HL-60/S4 (cell line): ENCODE measurements at regions not wholly inside any gene's neighbourhood (a gene's known extent, or its start where the extent isn't known, plus 50 kb on each side); places are given as distances from the start of the nearest gene placed in this dataset.
"Not testable (repeated sequence)": the region's sequence is repeated elsewhere in the genome, so short reads cannot be mapped to it uniquely, and the experiment has no call there.

Experiments
- in situ Hi-C: fragments of 300-500 bp; cut with MboI; formaldehyde crosslinking; loops from 2 replicates; pipeline ENCODE4 v1.14.3; 2022; ENCODE audit warnings: low sequenced_read_pairs

- in situ Hi-C loops, result loop anchor here (5.0 kb wide), 1 partner anchor 194 kb away; no protein-coding TSS in a partner anchor
Measured at GRCh38 chr16:10312784-10313724, 72.8 kb upstream of the ATF7IP2 start.

GRCh38 chr16:10314317-10314716 lies 71.5 kb upstream of the ATF7IP2 start:
- in situ Hi-C loops, result loop anchor here (5.0 kb wide), 1 partner anchor 193 kb away; no protein-coding TSS in a partner anchor

- in situ Hi-C loops, result loop anchor here (5.0 kb wide), 1 partner anchor 192 kb away; no protein-coding TSS in a partner anchor
Measured at GRCh38 chr16:10314811-10315210, 71.0 kb upstream of the ATF7IP2 start.

GRCh38 chr16:10317425-10318001 lies 68.3 kb upstream of the ATF7IP2 start:
- in situ Hi-C loops, result no loop called here

- in situ Hi-C loops, result no loop called here
Measured at GRCh38 chr16:10318798-10319500, 66.9 kb upstream of the ATF7IP2 start.

- in situ Hi-C loops, result no loop called here
Measured at GRCh38 chr16:10321407-10322387, 64.2 kb upstream of the ATF7IP2 start.

GRCh38 chr16:10322723-10323527 lies 62.9 kb upstream of the ATF7IP2 start:
- in situ Hi-C loops, result no loop called here

- in situ Hi-C loops, result no loop called here
Measured at GRCh38 chr16:10323528-10323869, 62.4 kb upstream of the ATF7IP2 start.

- in situ Hi-C loops, result no loop called here
Measured at GRCh38 chr16:10324210-10324609, 61.7 kb upstream of the ATF7IP2 start.

- in situ Hi-C loops, result no loop called here
Measured at GRCh38 chr16:10325783-10326543, 59.9 kb upstream of the ATF7IP2 start.

GRCh38 chr16:10326647-10327046 lies 59.2 kb upstream of the ATF7IP2 start:
- in situ Hi-C loops, result no loop called here

GRCh38 chr16:10328291-10328690 lies 57.6 kb upstream of the ATF7IP2 start:
- in situ Hi-C loops, result not testable (repeated sequence)

- in situ Hi-C loops, result no loop called here
Measured at GRCh38 chr16:10332241-10332640, 53.6 kb upstream of the ATF7IP2 start.

- in situ Hi-C loops, result no loop called here
Measured at GRCh38 chr16:10332775-10333174, 53.1 kb upstream of the ATF7IP2 start.

GRCh38 chr16:10333321-10334032 lies 52.4 kb upstream of the ATF7IP2 start:
- in situ Hi-C loops, result no loop called here

GRCh38 chr16:10335681-10336080 lies 50.2 kb upstream of the ATF7IP2 start:
- in situ Hi-C loops, result no loop called here
